H1 (cell line): ENCODE measurements at regions not wholly inside any gene's neighbourhood (a gene's known extent, or its start where the extent isn't known, plus 50 kb on each side); places are given as distances from the start of the nearest gene placed in this dataset.

Experiments used
- CTCF ChIA-PET: fragments of 300-600 bp; sonication (Branson Sonifier 250); formaldehyde crosslinking; loops from one replicate; lab custom pipeline; 2021; ENCODE audit not compliant: partially characterized antibody; lab: Charles Lee
- POLR2A ChIA-PET: fragments of 300-600 bp; sonication (Branson Sonifier 250); formaldehyde crosslinking; loops from one replicate; lab custom pipeline; 2021; ENCODE audit warnings: inconsistent platforms; ENCODE audit not compliant: partially characterized antibody; lab: Charles Lee
- DNase-seq, 2 experiments: peaks; one replicate each; pipeline versions ENCODE4 v3.0.0 to v3.0.0-alpha.2; 2010 to 2022; ENCODE audit warnings: low spot score in 2 of 2, low read depth in 1 of 2, mixed read lengths in 1 of 2
- FAIRE-seq: peaks from 2 replicates; lab custom pipeline; 2011; peaks lifted over from hg19 to GRCh38; lab: Jason Lieb, UNC
- H2AFZ ChIP-seq: 2 replicates; pipeline ENCODE4 v1.8.1; 2012; ENCODE audit warnings: low read length, inconsistent platforms
- H2AK5ac ChIP-seq: 2 replicates; pipeline ENCODE4 v1.6.1; 2013; ENCODE audit warnings: low read depth, low read length
- H2BK120ac ChIP-seq: replicated peaks from 2 replicates; pipeline ENCODE3; 2013; ENCODE audit warnings: low read depth, low read length, inconsistent platforms
- H2BK12ac ChIP-seq: 2 replicates; pipeline ENCODE4 v1.6.1; 2013; ENCODE audit warnings: low read depth, low read length
- H2BK15ac ChIP-seq: 2 replicates; pipeline ENCODE4 v1.6.1; 2013; ENCODE audit warnings: low read length
- H2BK20ac ChIP-seq: 2 replicates; pipeline ENCODE4 v1.6.1; 2013; ENCODE audit warnings: low read length
- H2BK5ac ChIP-seq: 2 replicates; pipeline ENCODE4 v1.6.1; 2013; ENCODE audit warnings: low read depth, low read length
- H3K14ac ChIP-seq: 2 replicates; pipeline ENCODE4 v1.6.1; 2013; ENCODE audit warnings: inconsistent platforms; ENCODE audit not compliant: insufficient read length
- H3K18ac ChIP-seq: 2 replicates; pipeline ENCODE4 v1.6.1; 2013; ENCODE audit warnings: low read length; ENCODE audit errors: extremely low read depth
- H3K23ac ChIP-seq: 2 replicates; pipeline ENCODE4 v1.6.1; 2013; ENCODE audit warnings: inconsistent platforms; ENCODE audit not compliant: insufficient read length
- H3K23me2 ChIP-seq: 2 replicates; pipeline ENCODE4 v1.6.1; 2013; ENCODE audit warnings: low read depth, low read length
- H3K27ac ChIP-seq: 2 replicates; pipeline ENCODE4 v1.6.1; 2011; ENCODE audit warnings: low read depth, low read length, inconsistent platforms
- H3K27me3 ChIP-seq, 4 experiments: replicated peaks in 1 of 4; 1 replicate in 1 of 4; 2 replicates in 3 of 4; pipeline versions ENCODE4 v1.6.1 to v1.8.1; 2011 to 2013; ENCODE audit warnings: low read length in 3 of 4, mild to moderate bottlenecking in 3 of 4, inconsistent platforms in 2 of 4, mixed read lengths in 2 of 4, moderate library complexity in 1 of 4; ENCODE audit not compliant: control insufficient read depth in 3 of 4, insufficient read depth in 3 of 4; ENCODE audit errors: extremely low read depth in 1 of 4
- H3K36me3 ChIP-seq, 4 experiments: 2 replicates each; pipeline versions ENCODE4 v1.6.1 to v1.8.1; 2011 to 2013; ENCODE audit warnings: mild to moderate bottlenecking in 4 of 4, low read length in 3 of 4, moderate library complexity in 2 of 4, control low read depth in 1 of 4, inconsistent platforms in 1 of 4; ENCODE audit not compliant: insufficient read depth in 4 of 4, control insufficient read depth in 2 of 4
- H3K4ac ChIP-seq: replicated peaks from 2 replicates; pipeline ENCODE3; 2013; ENCODE audit warnings: low read length, low read depth, mixed read lengths, inconsistent platforms; ENCODE audit not compliant: insufficient read length
- H3K4me1 ChIP-seq, 4 experiments: replicated peaks in 1 of 4; 1 replicate in 1 of 4; 2 replicates in 3 of 4; pipeline versions ENCODE4 v1.6.1 to v1.8.1; 2011 to 2013; ENCODE audit warnings: low read length in 3 of 4, inconsistent platforms in 2 of 4, mixed read lengths in 1 of 4; ENCODE audit not compliant: insufficient read depth in 4 of 4, control insufficient read depth in 3 of 4
- H3K4me2 ChIP-seq, 2 experiments: 2 replicates each; pipeline versions ENCODE4 v1.6.1 to v1.8.1; 2011 to 2013; ENCODE audit warnings: low read depth in 2 of 2, low read length in 2 of 2, control low read depth in 1 of 2, inconsistent platforms in 1 of 2, mild to moderate bottlenecking in 1 of 2; ENCODE audit not compliant: insufficient read depth in 1 of 2
- H3K4me3 ChIP-seq, 4 experiments: fragments of 200-600, 300-600 bp in 1 of 4; sonication (generic), shearing (Covaris generic), sonication (Bioruptor Twin) in 1 of 4; 2 replicates each; pipeline versions ENCODE4 v1.5.1 to v1.8.1; 2011 to 2016; ENCODE audit warnings: low read length in 4 of 4, low read depth in 3 of 4, control low read depth in 2 of 4, inconsistent platforms in 2 of 4, mild to moderate bottlenecking in 2 of 4, mixed read lengths in 1 of 4, moderate library complexity in 1 of 4; ENCODE audit not compliant: insufficient read depth in 2 of 4; ENCODE audit errors: extremely low read depth in 1 of 4
- H3K56ac ChIP-seq: replicated peaks from 2 replicates; pipeline ENCODE3; 2013; ENCODE audit warnings: low read depth, mild to moderate bottlenecking, mixed read lengths, low read length, inconsistent platforms; ENCODE audit not compliant: insufficient read length
- H3K79me1 ChIP-seq: 2 replicates; pipeline ENCODE4 v1.6.1; 2013; ENCODE audit warnings: low read depth, low read length, control low read depth
- H3K79me2 ChIP-seq, 2 experiments: 2 replicates each; pipeline versions ENCODE4 v1.6.1 to v1.8.1; 2012 to 2013; ENCODE audit warnings: low read length in 2 of 2, mild to moderate bottlenecking in 2 of 2, inconsistent platforms in 1 of 2; ENCODE audit not compliant: insufficient read depth in 2 of 2, control insufficient read depth in 1 of 2
- H3K9ac ChIP-seq, 4 experiments: replicated peaks in 1 of 4; 1 replicate in 1 of 4; 2 replicates in 3 of 4; pipeline versions ENCODE4 v1.6.1 to v1.8.1; 2011 to 2013; ENCODE audit warnings: low read depth in 3 of 4, low read length in 3 of 4, control low read depth in 2 of 4, mild to moderate bottlenecking in 2 of 4, moderate library complexity in 2 of 4, inconsistent platforms in 1 of 4; ENCODE audit errors: extremely low read depth in 1 of 4
- H3K9me3 ChIP-seq, 2 experiments: 2 replicates each; pipeline versions ENCODE4 v1.6.1 to v1.8.1; 2012 to 2013; ENCODE audit warnings: mild to moderate bottlenecking in 2 of 2, moderate library complexity in 2 of 2, control low read depth in 1 of 2, inconsistent platforms in 1 of 2, low read depth in 1 of 2, low read length in 1 of 2, mixed read lengths in 1 of 2; ENCODE audit not compliant: insufficient read depth in 2 of 2
- H4K20me1 ChIP-seq, 2 experiments: replicated peaks in 1 of 2; 2 replicates each; pipeline versions ENCODE3 to v1.8.1; 2011 to 2013; ENCODE audit warnings: inconsistent platforms in 2 of 2, low read length in 2 of 2, mild to moderate bottlenecking in 1 of 2; ENCODE audit not compliant: insufficient read depth in 2 of 2, control insufficient read depth in 1 of 2
- H4K5ac ChIP-seq: 2 replicates; pipeline ENCODE4 v1.6.1; 2013; ENCODE audit warnings: low read length, low read depth, mixed read lengths, inconsistent platforms; ENCODE audit not compliant: insufficient read length
- H4K8ac ChIP-seq: 2 replicates; pipeline ENCODE4 v1.8.0; 2013; ENCODE audit warnings: mild to moderate bottlenecking, moderate library complexity, low read length, inconsistent platforms; ENCODE audit not compliant: insufficient read depth; ENCODE audit errors: extremely low read depth
- H4K91ac ChIP-seq: replicated peaks from 2 replicates; pipeline ENCODE3; 2013; ENCODE audit warnings: low read length, mixed read lengths, inconsistent platforms; ENCODE audit not compliant: insufficient read length
- ASH2L ChIP-seq: fragments of 200-600, 300-600 bp; sonication (generic); IDR thresholded peaks from one replicate; pipeline ENCODE4 v1.7.1; 2017; ENCODE audit warnings: low read length
- BCL11A ChIP-seq, 2 experiments: IDR thresholded peaks; one replicate each; pipeline ENCODE4 v1.6.1; 2011; ENCODE audit warnings: low read depth in 2 of 2, low read length in 2 of 2, mild to moderate bottlenecking in 2 of 2
- GTF2F1 ChIP-seq: IDR thresholded peaks from 2 replicates; pipeline ENCODE4 v1.6.1; 2012; ENCODE audit warnings: low read depth, low read length, improper control_type of control experiment, borderline replicate concordance
- HDAC6 ChIP-seq: IDR thresholded peaks from one replicate; pipeline ENCODE4 v1.7.1; 2012; ENCODE audit warnings: low read depth, mild to moderate bottlenecking, inconsistent platforms, low read length, moderate library complexity
- POLR2AphosphoS5 ChIP-seq: IDR thresholded peaks from 2 replicates; pipeline ENCODE4 v1.6.1; 2011; ENCODE audit warnings: low read depth, low read length
- RXRA ChIP-seq: IDR thresholded peaks from 2 replicates; pipeline ENCODE4 v1.6.1; 2011; ENCODE audit warnings: low read depth, mild to moderate bottlenecking, low read length, moderate library complexity; ENCODE audit not compliant: insufficient read depth
- WGBS, 2 experiments: shearing (Covaris generic) in 1 of 2; methylation state at CpG; one replicate each; pipeline versions ENCODE4 v1.1.6 to v1.1.7; 2013 to 2015; ENCODE audit warnings: low lambda C conversion rate in 2 of 2, mixed read lengths in 2 of 2, inconsistent platforms in 1 of 2, low coverage in 1 of 2, missing lambda C conversion rate in 1 of 2; ENCODE audit not compliant: insufficient replicate concordance in 2 of 2, insufficient coverage in 1 of 2, insufficient read length in 1 of 2; ENCODE audit errors: extremely low coverage in 1 of 2, missing lambda C conversion rate in 1 of 2; 5-methylcytosine and 5-hydroxymethylcytosine counted together
- TF ChIP-seq, protein P1 (sequence below): IDR thresholded peaks from 2 replicates; pipeline ENCODE4 v1.6.1; 2011; ENCODE audit warnings: low read length, improper control_type of control experiment
- TF ChIP-seq, protein P2 (sequence below): IDR thresholded peaks from 2 replicates; pipeline ENCODE4 v1.6.1; 2012; ENCODE audit warnings: inconsistent platforms
- TF ChIP-seq, protein P3 (sequence below): IDR thresholded peaks from 2 replicates; pipeline ENCODE4 v1.6.1; 2012; ENCODE audit warnings: low read length, inconsistent platforms

DNA sequence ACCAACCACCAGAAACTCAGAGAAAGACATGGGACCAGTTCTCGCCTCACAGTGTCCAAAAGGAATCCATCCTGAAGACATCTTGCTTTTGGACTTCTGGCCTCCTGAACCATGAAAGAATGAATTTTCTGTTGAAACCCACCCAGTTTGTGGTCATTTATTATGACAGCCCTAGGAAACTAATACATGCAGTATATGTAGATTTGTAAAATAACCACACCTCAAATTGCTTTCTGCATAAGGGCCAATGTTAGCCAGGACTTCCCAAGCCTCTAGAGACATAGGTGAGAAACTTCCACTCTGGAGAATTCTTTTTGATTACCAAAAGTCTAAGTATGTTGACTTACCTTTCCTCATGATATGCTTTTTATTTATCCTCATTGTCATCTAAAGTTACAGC, 210.5 kb upstream of the SP4 start:
- H3K4me1 ChIP-seq = no peaks in the 10 kb centered on the region
- H4K5ac ChIP-seq = no peak overlapping the region
- H2BK15ac ChIP-seq = no peak overlapping the region
- H3K27me3 ChIP-seq = no peaks in the 10 kb centered on the region
- no peak overlapping the region for H2AFZ ChIP-seq
- CTCF ChIA-PET = interaction anchor here (0.7 to 1.3 kb wide), 2 partner anchors 7 to 406 kb away, joined by 3 read pairs; no protein-coding TSS in a partner anchor
- H3K79me1 ChIP-seq = no peaks in the 10 kb centered on the region
- H4K91ac ChIP-seq = no peak overlapping the region
- WGBS, 2 experiments = 8% methylated on average over 1 of the region's 1 CpG; no CpG with 5 or more reads in 1 of the 2 experiments
- H3K9ac ChIP-seq = no peak overlapping the region
- no peak overlapping the region for H3K56ac ChIP-seq
- no peak overlapping the region for H3K27ac ChIP-seq
- no peak overlapping the region for H4K8ac ChIP-seq
- no peak overlapping the region for H3K4me2 ChIP-seq
- no peak overlapping the region for H2BK120ac ChIP-seq
- TF ChIP-seq BCL11A (IDR thresholded peaks at IDR 0.05; ENCODE audit: low read depth in 2 of 2, low read length in 2 of 2) = no peak
- TF ChIP-seq, protein P1, sequence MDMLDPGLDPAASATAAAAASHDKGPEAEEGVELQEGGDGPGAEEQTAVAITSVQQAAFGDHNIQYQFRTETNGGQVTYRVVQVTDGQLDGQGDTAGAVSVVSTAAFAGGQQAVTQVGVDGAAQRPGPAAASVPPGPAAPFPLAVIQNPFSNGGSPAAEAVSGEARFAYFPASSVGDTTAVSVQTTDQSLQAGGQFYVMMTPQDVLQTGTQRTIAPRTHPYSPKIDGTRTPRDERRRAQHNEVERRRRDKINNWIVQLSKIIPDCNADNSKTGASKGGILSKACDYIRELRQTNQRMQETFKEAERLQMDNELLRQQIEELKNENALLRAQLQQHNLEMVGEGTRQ = no peak
- no peak for TF ChIP-seq HDAC6
- TF ChIP-seq, protein P2, sequence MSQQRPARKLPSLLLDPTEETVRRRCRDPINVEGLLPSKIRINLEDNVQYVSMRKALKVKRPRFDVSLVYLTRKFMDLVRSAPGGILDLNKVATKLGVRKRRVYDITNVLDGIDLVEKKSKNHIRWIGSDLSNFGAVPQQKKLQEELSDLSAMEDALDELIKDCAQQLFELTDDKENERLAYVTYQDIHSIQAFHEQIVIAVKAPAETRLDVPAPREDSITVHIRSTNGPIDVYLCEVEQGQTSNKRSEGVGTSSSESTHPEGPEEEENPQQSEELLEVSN = no peak
- TF ChIP-seq POLR2AphosphoS5 = no peak
- no peak for TF ChIP-seq RXRA
- TF ChIP-seq, protein P3, sequence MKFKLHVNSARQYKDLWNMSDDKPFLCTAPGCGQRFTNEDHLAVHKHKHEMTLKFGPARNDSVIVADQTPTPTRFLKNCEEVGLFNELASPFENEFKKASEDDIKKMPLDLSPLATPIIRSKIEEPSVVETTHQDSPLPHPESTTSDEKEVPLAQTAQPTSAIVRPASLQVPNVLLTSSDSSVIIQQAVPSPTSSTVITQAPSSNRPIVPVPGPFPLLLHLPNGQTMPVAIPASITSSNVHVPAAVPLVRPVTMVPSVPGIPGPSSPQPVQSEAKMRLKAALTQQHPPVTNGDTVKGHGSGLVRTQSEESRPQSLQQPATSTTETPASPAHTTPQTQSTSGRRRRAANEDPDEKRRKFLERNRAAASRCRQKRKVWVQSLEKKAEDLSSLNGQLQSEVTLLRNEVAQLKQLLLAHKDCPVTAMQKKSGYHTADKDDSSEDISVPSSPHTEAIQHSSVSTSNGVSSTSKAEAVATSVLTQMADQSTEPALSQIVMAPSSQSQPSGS = no peak
- no peak for TF ChIP-seq ASH2L
- no peak for TF ChIP-seq GTF2F1
- H3K14ac ChIP-seq = no peak overlapping the region
- no peak for DNase-seq
- FAIRE-seq = no peak
- no peak overlapping the region for H3K23ac ChIP-seq
- no peaks in the 10 kb centered on the region for H3K79me2 ChIP-seq
- H3K9me3 ChIP-seq = no peaks in the 10 kb centered on the region; a peak in 1 of 4 replicates
- no peaks in the 10 kb centered on the region for H3K36me3 ChIP-seq
- no peak overlapping the region for H3K18ac ChIP-seq
- no peaks in the 10 kb centered on the region for H4K20me1 ChIP-seq
- no peak overlapping the region for H2BK12ac ChIP-seq
- H3K23me2 ChIP-seq = no peaks in the 10 kb centered on the region; the same call in 1 of the 2 replicates
- POLR2A ChIA-PET = no interaction called here
- H3K4me3 ChIP-seq = no peak overlapping the region
- no peak overlapping the region for H2BK20ac ChIP-seq
- no peak overlapping the region for H2AK5ac ChIP-seq
- H3K4ac ChIP-seq = no peak overlapping the region
- no peak overlapping the region for H2BK5ac ChIP-seq
